GM12878 (cell line): ENCODE measurements at regions not wholly inside any gene's neighbourhood (a gene's known extent, or its start where the extent isn't known, plus 50 kb on each side); places are given as distances from the start of the nearest gene placed in this dataset.

Source experiments
- CEBPB ChIP-seq, 2 experiments: fragments of 150-350 bp in 1 of 2; IDR thresholded peaks; 2 replicates each; pipeline ENCODE4 v1.6.1; 2012 to 2014; ENCODE audit warnings: low read depth in 2 of 2, low read length in 2 of 2, borderline replicate concordance in 1 of 2, inconsistent platforms in 1 of 2
- CHD2 ChIP-seq: IDR thresholded peaks from 2 replicates; pipeline ENCODE4 v1.6.1; 2011; ENCODE audit warnings: low read depth, low read length, improper control_type of control experiment, borderline replicate concordance
- MTA3 ChIP-seq: IDR thresholded peaks from 2 replicates; pipeline ENCODE4 v1.6.1; 2012; ENCODE audit warnings: low read length, inconsistent platforms, borderline replicate concordance
- TCF12 ChIP-seq: IDR thresholded peaks from 2 replicates; pipeline ENCODE4 v1.6.1; 2011; ENCODE audit warnings: low read depth, mild to moderate bottlenecking, low read length
- TF ChIP-seq, protein P1 (sequence below), 3 experiments: IDR thresholded peaks in 2 of 3; conservative IDR thresholded peaks in 1 of 3; 2 replicates each; pipeline ENCODE4 v1.5.1; 2011; ENCODE audit warnings: low read depth in 3 of 3, low read length in 3 of 3, mild to moderate bottlenecking in 3 of 3, control low read depth in 2 of 3, moderate library complexity in 2 of 3, inconsistent platforms in 1 of 3, mixed read lengths in 1 of 3; ENCODE audit not compliant: control insufficient read depth in 2 of 3, insufficient read depth in 1 of 3; ENCODE audit errors: extremely low read depth in 1 of 3
- TF ChIP-seq, protein P2 (sequence below): fragments of 450-650 bp; IDR thresholded peaks from 2 replicates; pipeline ENCODE4 v1.6.1; 2017; ENCODE audit warnings: mild to moderate bottlenecking, moderate library complexity

DNA sequence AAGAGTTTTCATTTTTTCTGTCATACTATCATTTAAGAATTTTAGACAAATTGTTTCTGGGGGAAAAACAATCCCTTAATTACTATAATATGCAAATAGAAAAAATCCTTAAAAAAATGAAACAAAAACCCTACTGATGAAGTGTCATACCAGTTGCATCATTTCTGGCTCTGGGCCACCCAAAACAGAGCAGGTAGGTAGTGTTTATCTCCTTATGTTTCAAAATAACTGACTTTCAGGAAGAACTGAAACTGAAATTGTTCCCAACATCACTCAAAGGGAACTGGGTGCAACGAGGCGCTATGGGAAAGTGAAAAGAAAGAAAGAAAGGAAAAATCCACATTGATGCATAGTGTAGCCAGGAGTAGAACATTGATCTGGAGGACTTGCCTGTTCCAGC lies 653.1 kb upstream of the SOX9 start:
- TF ChIP-seq, protein P1, sequence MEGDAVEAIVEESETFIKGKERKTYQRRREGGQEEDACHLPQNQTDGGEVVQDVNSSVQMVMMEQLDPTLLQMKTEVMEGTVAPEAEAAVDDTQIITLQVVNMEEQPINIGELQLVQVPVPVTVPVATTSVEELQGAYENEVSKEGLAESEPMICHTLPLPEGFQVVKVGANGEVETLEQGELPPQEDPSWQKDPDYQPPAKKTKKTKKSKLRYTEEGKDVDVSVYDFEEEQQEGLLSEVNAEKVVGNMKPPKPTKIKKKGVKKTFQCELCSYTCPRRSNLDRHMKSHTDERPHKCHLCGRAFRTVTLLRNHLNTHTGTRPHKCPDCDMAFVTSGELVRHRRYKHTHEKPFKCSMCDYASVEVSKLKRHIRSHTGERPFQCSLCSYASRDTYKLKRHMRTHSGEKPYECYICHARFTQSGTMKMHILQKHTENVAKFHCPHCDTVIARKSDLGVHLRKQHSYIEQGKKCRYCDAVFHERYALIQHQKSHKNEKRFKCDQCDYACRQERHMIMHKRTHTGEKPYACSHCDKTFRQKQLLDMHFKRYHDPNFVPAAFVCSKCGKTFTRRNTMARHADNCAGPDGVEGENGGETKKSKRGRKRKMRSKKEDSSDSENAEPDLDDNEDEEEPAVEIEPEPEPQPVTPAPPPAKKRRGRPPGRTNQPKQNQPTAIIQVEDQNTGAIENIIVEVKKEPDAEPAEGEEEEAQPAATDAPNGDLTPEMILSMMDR (IDR thresholded peaks at IDR 0.05 in 2 of 3, conservative IDR thresholded peaks at IDR 0.05 in 1 of 3; ENCODE audit: control insufficient read depth in 2 of 3, extremely low read depth in 1 of 3, insufficient read depth in 1 of 3, low read depth in 3 of 3, low read length in 3 of 3), result no peak
- TF ChIP-seq MTA3 (no peak), TCF12 (no peak), CHD2 (no peak), CEBPB (IDR thresholded peaks at IDR 0.05; ENCODE audit: borderline replicate concordance in 1 of 2, low read depth in 2 of 2, low read length in 2 of 2) (no peak)
- TF ChIP-seq, protein P2, sequence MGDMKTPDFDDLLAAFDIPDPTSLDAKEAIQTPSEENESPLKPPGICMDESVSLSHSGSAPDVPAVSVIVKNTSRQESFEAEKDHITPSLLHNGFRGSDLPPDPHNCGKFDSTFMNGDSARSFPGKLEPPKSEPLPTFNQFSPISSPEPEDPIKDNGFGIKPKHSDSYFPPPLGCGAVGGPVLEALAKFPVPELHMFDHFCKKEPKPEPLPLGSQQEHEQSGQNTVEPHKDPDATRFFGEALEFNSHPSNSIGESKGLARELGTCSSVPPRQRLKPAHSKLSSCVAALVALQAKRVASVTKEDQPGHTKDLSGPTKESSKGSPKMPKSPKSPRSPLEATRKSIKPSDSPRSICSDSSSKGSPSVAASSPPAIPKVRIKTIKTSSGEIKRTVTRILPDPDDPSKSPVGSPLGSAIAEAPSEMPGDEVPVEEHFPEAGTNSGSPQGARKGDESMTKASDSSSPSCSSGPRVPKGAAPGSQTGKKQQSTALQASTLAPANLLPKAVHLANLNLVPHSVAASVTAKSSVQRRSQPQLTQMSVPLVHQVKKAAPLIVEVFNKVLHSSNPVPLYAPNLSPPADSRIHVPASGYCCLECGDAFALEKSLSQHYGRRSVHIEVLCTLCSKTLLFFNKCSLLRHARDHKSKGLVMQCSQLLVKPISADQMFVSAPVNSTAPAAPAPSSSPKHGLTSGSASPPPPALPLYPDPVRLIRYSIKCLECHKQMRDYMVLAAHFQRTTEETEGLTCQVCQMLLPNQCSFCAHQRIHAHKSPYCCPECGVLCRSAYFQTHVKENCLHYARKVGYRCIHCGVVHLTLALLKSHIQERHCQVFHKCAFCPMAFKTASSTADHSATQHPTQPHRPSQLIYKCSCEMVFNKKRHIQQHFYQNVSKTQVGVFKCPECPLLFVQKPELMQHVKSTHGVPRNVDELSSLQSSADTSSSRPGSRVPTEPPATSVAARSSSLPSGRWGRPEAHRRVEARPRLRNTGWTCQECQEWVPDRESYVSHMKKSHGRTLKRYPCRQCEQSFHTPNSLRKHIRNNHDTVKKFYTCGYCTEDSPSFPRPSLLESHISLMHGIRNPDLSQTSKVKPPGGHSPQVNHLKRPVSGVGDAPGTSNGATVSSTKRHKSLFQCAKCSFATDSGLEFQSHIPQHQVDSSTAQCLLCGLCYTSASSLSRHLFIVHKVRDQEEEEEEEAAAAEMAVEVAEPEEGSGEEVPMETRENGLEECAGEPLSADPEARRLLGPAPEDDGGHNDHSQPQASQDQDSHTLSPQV, result no peak
